Ectodermal cell (in vitro differentiated cells): ENCODE measurements at regions not wholly inside any gene's neighbourhood (a gene's known extent, or its start where the extent isn't known, plus 50 kb on each side); places are given as distances from the start of the nearest gene placed in this dataset.
"Not testable (repeated sequence)": the region's sequence is repeated elsewhere in the genome, so short reads cannot be mapped to it uniquely, and the experiment has no call there.

Experiments
- H3K27ac ChIP-seq: 2 replicates; pipeline ENCODE4 v1.7.0; 2013; ENCODE audit warnings: mild to moderate bottlenecking, low read depth, low read length; ENCODE audit not compliant: insufficient read depth, poor library complexity, severe bottlenecking
- H3K27me3 ChIP-seq: 2 replicates; pipeline ENCODE4 v1.7.0; 2013; ENCODE audit warnings: mild to moderate bottlenecking, low read length; ENCODE audit not compliant: insufficient read depth, control insufficient read depth, poor library complexity, severe bottlenecking
- H3K36me3 ChIP-seq: one replicate; pipeline ENCODE4 v1.7.0; 2013; ENCODE audit warnings: low read length; ENCODE audit not compliant: control insufficient read depth, insufficient read depth
- H3K4me1 ChIP-seq: one replicate; pipeline ENCODE4 v1.7.0; 2013; ENCODE audit warnings: low read length; ENCODE audit not compliant: control insufficient read depth, insufficient read depth
- H3K4me3 ChIP-seq: 2 replicates; pipeline ENCODE4 v1.7.0; 2013; ENCODE audit warnings: low read depth, low read length, control low read depth; ENCODE audit not compliant: insufficient read depth
- H3K9me3 ChIP-seq: 2 replicates; pipeline ENCODE4 v1.7.0; 2013; ENCODE audit warnings: mild to moderate bottlenecking, low read length, moderate library complexity; ENCODE audit not compliant: control insufficient read depth
- WGBS, 2 experiments: methylation state at CpG; one replicate each; pipeline ENCODE4 v1.1.7; 2013; ENCODE audit warnings: missing lambda C conversion rate in 2 of 2; 5-methylcytosine and 5-hydroxymethylcytosine counted together

DNA sequence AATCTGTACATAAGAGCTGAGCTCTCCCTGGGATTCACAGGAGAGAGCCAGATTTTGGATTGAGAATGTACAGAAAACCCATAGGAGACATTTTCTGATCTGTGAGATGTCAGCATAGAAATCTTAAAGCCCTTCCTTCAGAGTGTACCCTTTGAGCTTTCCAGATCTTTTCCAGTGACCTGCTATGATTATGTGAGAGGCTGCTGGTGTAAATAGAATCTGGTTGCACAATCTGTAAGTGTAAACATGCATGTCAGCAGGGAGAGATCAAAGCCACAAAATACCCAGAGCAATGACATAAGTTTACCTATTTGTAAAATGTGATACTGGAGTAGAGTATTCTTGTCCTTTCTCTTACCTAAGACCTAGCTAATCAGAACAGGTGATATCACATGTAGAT is 471.9 kb downstream of the FOXD4L5 start:
- H3K27ac ChIP-seq, H3K36me3 ChIP-seq, H3K9me3 ChIP-seq, H3K4me3 ChIP-seq, H3K4me1 ChIP-seq, H3K27me3 ChIP-seq: not testable (repeated sequence)

DNA sequence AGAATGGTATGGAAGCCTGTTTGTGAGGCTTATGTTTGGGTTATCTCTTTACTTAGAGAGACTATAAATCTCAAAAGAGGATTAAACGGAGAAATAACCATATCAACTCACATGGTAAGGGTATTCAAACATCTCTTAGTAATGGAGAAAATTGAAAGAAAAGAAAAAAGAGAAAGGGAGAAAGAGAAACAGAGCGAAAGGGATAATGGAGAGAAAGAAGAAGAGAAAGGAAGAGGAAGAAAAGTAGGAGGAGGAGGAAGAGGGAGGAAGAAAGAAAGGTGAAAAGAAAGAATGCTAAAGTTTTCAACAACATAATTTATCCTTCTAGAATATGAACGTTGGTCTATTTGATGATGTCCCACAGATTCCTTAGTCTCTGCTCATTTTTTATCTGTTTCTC is 506.3 kb downstream of the FOXD4L5 start:
- WGBS, 2 experiments: 75 to 80% methylated on average over 1 of the region's 3 CpGs
- H3K4me3 ChIP-seq, H3K27ac ChIP-seq, H3K4me1 ChIP-seq, H3K36me3 ChIP-seq, H3K9me3 ChIP-seq: not testable (repeated sequence)
- H3K27me3 ChIP-seq: peaks cover 14% of the 10 kb centered on the region

- not testable (repeated sequence) for H3K36me3 ChIP-seq, H3K4me1 ChIP-seq, H3K9me3 ChIP-seq, H3K4me3 ChIP-seq, H3K27ac ChIP-seq
- 44% methylated on average over 1 of the region's 2 CpGs; no CpG with 5 or more reads in 1 of the 2 experiments for WGBS, 2 experiments
- H3K27me3 ChIP-seq: peaks cover 16% of the 10 kb centered on the region
Measured at GRCh38 chr9:64776269-64776668, 508.7 kb downstream of the FOXD4L5 start.

DNA sequence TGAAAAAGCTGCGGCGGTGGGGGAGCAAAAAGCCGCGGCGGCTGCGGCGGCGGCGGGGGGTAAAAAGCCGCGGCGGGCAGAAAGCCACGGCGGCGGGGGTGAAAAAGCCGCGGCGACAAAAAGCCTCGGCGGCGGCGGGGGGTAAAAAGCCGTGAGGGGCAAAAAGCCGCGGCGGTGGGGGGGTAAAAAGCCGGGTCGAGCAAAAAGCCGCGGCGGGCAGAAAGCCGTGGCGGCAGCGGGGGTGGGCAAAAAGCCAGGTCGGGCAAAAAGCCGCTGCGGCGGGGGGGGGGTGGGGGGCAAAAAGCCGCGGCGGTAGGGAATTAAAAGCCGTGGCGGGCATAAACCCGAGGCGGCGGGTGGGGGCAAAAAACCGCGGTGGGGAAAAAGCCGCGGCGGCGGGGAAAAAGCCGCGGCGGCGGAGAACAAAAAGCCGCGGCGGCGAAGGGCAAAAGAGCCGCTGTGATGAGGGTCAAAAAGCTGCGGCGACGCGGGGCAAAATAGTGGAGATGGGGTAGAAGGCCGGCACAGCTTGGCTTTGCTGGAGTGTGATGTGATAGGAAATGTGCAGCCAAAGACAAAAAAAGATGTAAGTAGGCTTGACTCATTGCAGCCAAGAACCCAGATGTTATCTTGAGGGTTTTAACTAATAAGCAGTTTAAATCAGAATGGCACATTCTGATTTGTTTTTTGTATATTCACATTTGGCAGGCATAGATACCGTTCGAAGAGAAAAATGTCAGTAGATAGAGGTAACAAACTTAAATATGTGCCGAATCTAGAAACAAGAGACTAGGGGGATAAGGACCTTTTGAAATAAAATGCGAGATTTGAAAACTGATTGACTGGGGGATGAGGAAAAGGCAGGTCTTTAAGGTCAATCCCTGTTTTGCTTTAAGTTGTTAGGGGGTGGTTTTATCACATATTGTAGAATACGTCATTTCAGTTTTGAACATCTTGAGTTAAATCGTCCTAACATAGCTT is 509.9 kb downstream of the FOXD4L5 start:
- H3K9me3 ChIP-seq, H3K4me1 ChIP-seq, H3K4me3 ChIP-seq, H3K27ac ChIP-seq, H3K36me3 ChIP-seq: not testable (repeated sequence)
- peaks cover 16% of the 10 kb centered on the region for H3K27me3 ChIP-seq
- 4 to 5% methylated on average over 25 to 59 of the region's 72 CpGs for WGBS, 2 experiments

- H3K9me3 ChIP-seq, H3K27ac ChIP-seq, H3K36me3 ChIP-seq, H3K4me1 ChIP-seq: not testable (repeated sequence)
- Histone ChIP-seq H3K4me3 (peak overlapping the region; percentile 26), H3K27me3 (peaks cover 16% of the 10 kb centered on the region)
- 1 to 3% methylated on average over 82 to 107 of the region's 108 CpGs for WGBS, 2 experiments
Measured at GRCh38 chr9:64774004-64774812, 510.8 kb downstream of the FOXD4L5 start.

GRCh38 chr9:64773491-64773931 is 511.5 kb downstream of the FOXD4L5 start:
- Histone ChIP-seq H3K36me3 (no peaks in the 10 kb centered on the region), H3K27ac (no peak overlapping the region), H3K4me1 (no peaks in the 10 kb centered on the region), H3K27me3 (peaks cover 16% of the 10 kb centered on the region), H3K9me3 (no peaks in the 10 kb centered on the region), H3K4me3 (peak overlapping the region; percentile 26)
- WGBS, 2 experiments: 1 to 2% methylated on average over 45 to 59 of the region's 59 CpGs

DNA sequence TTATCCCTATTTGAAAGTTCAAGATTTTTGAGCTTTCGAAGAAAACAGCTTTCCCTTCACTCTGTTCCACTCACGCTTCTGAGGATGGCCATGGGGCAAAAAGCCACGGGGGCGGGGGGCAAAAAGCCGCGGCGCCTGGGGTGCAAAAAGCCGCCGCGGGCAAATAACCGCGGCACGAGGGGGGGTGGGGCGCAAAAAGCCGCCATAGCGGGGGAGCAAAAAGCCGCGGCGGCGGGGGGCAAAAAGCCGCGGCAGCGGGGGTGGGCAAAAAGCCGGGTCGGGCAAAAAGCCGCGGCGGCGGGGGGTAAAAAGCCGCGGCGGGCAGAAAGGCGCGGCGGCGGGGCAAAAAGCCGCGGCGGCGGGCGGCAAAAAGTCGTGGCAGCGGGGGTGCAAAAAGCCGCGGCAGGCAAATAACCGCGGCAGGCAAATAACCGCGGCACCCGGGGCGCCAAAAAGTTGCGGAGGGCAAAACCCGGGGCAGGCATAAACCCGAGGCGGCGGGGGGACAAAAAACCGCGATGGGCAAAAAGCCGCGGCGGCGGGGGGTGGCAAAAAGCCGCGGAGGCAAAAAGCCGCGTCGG is 512.2 kb downstream of the FOXD4L5 start:
- H3K27me3 ChIP-seq: peaks cover 16% of the 10 kb centered on the region
- not testable (repeated sequence) for H3K36me3 ChIP-seq, H3K4me1 ChIP-seq, H3K27ac ChIP-seq, H3K9me3 ChIP-seq, H3K4me3 ChIP-seq
- WGBS, 2 experiments: 0 to 1% methylated on average over 29 to 55 of the region's 67 CpGs

GRCh38 chr9:64772123-64772736 is 512.8 kb downstream of the FOXD4L5 start:
- not testable (repeated sequence) for H3K9me3 ChIP-seq, H3K27ac ChIP-seq, H3K4me1 ChIP-seq, H3K4me3 ChIP-seq, H3K36me3 ChIP-seq
- WGBS, 2 experiments: no CpG with 5 or more reads among the region's 4 CpGs
- H3K27me3 ChIP-seq: peaks cover 16% of the 10 kb centered on the region
